ENCODE measurements at regions not wholly inside any gene's neighbourhood (a gene's known extent, or its start where the extent isn't known, plus 50 kb on each side); places are given as distances from the start of the nearest gene placed in this dataset.

DNA sequence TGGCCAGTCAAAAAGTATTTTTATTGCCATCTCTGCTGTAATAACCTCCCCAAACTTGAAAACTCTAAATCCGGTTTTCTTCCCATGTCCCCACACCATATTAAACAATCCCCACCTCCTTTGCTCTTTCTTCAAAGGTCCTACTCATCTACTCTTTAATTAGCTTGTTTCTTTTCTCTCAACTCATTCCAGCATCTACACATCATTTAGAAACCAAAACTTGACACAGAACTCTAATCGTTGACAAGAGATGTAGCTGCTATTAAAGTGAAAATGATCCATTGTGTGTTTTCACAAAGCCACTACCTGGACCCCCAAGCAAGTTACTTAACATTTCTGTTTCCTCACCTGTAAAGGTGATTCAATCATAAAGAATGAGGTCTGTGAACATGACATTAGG is 436.3 kb upstream of the NPVF start:
- TF ChIP-seq TAF1 (IDR thresholded peaks at IDR 0.05; ENCODE audit: low read depth, low read length) (no peak), POLR2AphosphoS5 (IDR thresholded peaks at IDR 0.05; ENCODE audit: low read depth, low read length) (no peak), POLR2A (IDR thresholded peaks at IDR 0.05; ENCODE audit: low read depth, low read length) (no peak), SPI1 (IDR thresholded peaks at IDR 0.05; ENCODE audit: low read depth, low read length) (no peak), PAX5 (IDR thresholded peaks at IDR 0.05; ENCODE audit: insufficient read depth, low read length, severe bottlenecking) (no peak)
